GM19463 (cell line): ENCODE measurements at regions not wholly inside any gene's neighbourhood (a gene's known extent, or its start where the extent isn't known, plus 50 kb on each side); places are given as distances from the start of the nearest gene placed in this dataset.

Experiments used
- ATAC-seq: cut with Tn5 transposase; IDR thresholded peaks from one replicate; pipeline ENCODE4 v1.9.1; 2021; ENCODE audit warnings: mild to moderate bottlenecking, moderate library complexity; ENCODE audit not compliant: unreplicated experiment

- no peak for ATAC-seq
Measured at GRCh38 chr2:39534095-39534711, 97.1 kb upstream of the MAP4K3 start.

- ATAC-seq: no peak
Measured at GRCh38 chr2:39535636-39536185, 98.6 kb upstream of the MAP4K3 start.

- ATAC-seq: no peak
Measured at GRCh38 chr2:39537150-39537549, 100.1 kb upstream of the MAP4K3 start.

- no peak for ATAC-seq
Measured at GRCh38 chr2:39538718-39539117, 101.6 kb upstream of the MAP4K3 start.

- ATAC-seq: no peak
Measured at GRCh38 chr2:39540414-39540813, 103.3 kb upstream of the MAP4K3 start.

- ATAC-seq: no peak
Measured at GRCh38 chr2:39541011-39541930, 104.2 kb upstream of the MAP4K3 start.

- ATAC-seq: no peak
Measured at GRCh38 chr2:39542523-39542922, 105.4 kb upstream of the MAP4K3 start.

- ATAC-seq: no peak
Measured at GRCh38 chr2:39545957-39546356, 108.9 kb upstream of the MAP4K3 start.

- no peak for ATAC-seq
Measured at GRCh38 chr2:39546409-39546808, 109.3 kb upstream of the MAP4K3 start.

GRCh38 chr2:39546937-39547336, 109.9 kb upstream of the MAP4K3 start:
- ATAC-seq: no peak

- ATAC-seq: no peak
Measured at GRCh38 chr2:39547811-39548719, 111.0 kb upstream of the MAP4K3 start.

GRCh38 chr2:39549000-39549399, 111.9 kb upstream of the MAP4K3 start:
- no peak for ATAC-seq

- ATAC-seq: no peak
Measured at GRCh38 chr2:39549718-39550464, 112.8 kb upstream of the MAP4K3 start.

- ATAC-seq: no peak
Measured at GRCh38 chr2:39550701-39551285, 113.7 kb upstream of the MAP4K3 start.

- no peak for ATAC-seq
Measured at GRCh38 chr2:39558906-39559305, 106.8 kb upstream of the TMEM178A start.

GRCh38 chr2:39563572-39563971, 102.1 kb upstream of the TMEM178A start:
- no peak for ATAC-seq

- no peak for ATAC-seq
Measured at GRCh38 chr2:39567507-39567906, 98.2 kb upstream of the TMEM178A start.

GRCh38 chr2:39568116-39568515, 97.6 kb upstream of the TMEM178A start:
- no peak for ATAC-seq

GRCh38 chr2:39568561-39569006, 97.1 kb upstream of the TMEM178A start:
- ATAC-seq: no peak

GRCh38 chr2:39570130-39570555, 95.6 kb upstream of the TMEM178A start:
- no peak for ATAC-seq
